Epithelial cell of prostate (primary cell): ENCODE measurements at regions not wholly inside any gene's neighbourhood (a gene's known extent, or its start where the extent isn't known, plus 50 kb on each side); places are given as distances from the start of the nearest gene placed in this dataset.

Source experiments
- DNase-seq: peaks from one replicate; pipeline ENCODE4 v3.0.0-alpha.2; 2011; ENCODE audit warnings: low read depth, low spot score
- H3K27ac ChIP-seq: fragments of 450-650 bp; 2 replicates; pipeline ENCODE4 v1.5.1; 2017; ENCODE audit warnings: mild to moderate bottlenecking

- no peak for DNase-seq
Measured at GRCh38 chr2:43111788-43112554, 114.4 kb downstream of the ZFP36L2 start.

GRCh38 chr2:43110442-43110871 is 115.9 kb downstream of the ZFP36L2 start:
- H3K27ac ChIP-seq = no peak overlapping the region
- no peak for DNase-seq

More at GRCh38 chr2:43111788-43112554, 114.4 kb downstream of the ZFP36L2 start:
- peak overlapping the region; percentile 37 for H3K27ac ChIP-seq

DNA sequence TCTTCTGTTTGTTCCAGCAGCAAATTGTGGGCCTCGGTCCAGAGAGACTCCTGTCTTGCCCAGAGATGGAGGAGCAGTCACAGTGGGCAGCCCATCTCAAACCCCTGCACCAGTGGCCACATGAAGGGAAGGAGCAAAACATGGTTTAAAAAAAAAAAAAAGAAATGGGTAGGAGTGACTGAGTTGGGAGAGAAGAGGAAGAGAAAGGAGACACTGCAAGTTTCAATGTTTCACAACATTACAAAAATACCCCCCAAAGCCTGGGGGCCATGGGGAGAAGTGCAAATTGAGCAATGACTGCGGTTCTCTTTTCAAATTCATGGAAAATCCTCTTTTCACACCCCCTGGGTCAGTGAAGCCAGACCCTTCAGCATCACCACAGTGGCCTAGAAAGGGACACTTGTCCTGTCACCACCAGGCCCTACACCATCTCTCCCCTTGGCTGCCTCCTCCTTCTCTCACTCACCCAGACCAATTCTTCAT is 117.1 kb downstream of the ZFP36L2 start:
- no peak for DNase-seq
- H3K27ac ChIP-seq = no peak overlapping the region

DNA sequence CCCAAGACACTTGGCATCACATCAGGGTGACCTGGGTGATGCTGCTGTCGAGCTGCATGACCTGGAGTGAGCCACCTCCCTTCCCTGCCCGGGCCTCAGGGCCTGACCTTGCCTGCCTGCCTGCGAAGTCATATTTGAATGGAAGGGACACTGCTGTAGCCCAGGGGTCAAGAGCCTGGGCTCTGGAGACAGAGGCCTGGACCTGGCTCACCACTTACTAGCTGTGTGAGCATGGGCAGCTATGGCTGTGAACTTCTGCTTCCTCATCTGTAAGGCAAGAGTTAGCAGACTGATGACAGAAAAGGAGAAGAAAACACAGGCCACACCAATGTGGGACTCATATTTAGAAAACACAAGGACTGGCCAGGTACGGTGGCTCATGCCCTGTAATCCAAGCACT is 118.7 kb downstream of the ZFP36L2 start:
- no peak for DNase-seq
- H3K27ac ChIP-seq = no peak overlapping the region

GRCh38 chr2:43106559-43107527 is 119.6 kb downstream of the ZFP36L2 start:
- H3K27ac ChIP-seq = no peak overlapping the region

DNA sequence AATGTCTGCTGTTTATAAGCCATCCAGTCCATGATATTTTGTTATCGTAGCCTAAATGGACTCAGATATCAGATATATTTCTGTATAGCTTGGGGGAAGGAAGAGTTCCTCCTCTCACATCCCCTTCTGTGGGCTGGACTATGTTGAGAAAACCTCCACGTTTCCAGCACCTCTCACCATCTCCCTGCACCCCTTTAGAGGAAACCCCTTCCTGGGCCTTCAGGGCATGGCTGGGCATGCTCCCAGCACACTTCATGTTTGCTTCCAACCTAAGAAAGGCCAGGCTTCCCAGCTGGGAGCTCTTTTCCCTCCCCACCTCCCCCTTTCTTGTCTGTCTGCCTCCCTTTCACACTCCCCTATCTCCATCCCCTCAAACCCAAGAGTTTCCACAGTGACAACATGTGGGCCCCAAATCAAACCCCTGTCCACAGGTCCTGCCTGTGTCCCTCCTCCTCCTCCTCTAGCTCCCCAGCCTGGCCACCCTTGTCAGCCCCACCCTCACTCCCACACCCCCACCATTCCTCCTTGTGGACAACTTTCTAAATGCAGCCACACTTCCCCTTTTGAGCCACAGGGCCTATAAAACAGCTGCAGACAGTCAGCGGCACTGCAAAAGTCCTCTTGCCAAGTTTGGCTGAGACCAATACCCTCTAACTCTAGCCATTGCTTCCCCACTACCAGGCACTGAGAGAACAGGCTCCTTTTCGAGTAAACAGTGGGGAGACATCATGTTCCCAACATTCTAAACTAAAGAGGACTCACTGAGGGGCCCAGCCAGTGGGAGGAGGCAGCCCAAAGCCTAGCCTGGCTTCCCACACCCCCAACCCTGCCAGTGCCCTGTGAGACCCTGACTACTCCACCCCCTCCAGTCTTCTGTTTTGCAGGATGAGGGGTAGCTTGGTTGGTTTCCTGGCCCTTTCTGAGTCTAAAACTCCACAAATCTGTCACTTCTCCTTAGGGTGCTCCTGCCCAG is 120.5 kb downstream of the ZFP36L2 start:
- peak overlapping the region; percentile 38 for H3K27ac ChIP-seq
- DNase-seq = no peak

More at GRCh38 chr2:43106559-43107527, 119.6 kb downstream of the ZFP36L2 start:
- no peak for DNase-seq

DNA sequence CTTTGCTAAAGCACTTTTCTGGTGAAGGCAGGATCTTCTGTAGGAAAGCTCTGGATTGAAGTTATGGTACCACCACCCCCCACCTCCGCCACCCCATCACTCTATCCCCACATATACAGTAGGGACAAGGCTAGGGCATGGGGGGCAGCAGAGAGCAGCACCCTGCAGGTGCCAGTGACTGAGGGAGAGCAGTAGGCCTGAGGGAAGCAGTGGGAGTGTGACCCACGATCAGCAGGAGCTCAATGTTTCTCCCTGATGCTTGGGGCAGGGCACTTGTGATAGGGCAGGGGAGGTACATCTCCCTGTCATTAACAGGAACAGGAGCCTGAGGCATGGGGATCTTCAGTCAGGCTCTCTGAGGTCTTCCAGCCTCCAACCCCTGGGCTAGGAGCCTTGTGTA is 121.6 kb downstream of the ZFP36L2 start:
- H3K27ac ChIP-seq = no peak overlapping the region

GRCh38 chr2:43104106-43104505 is 122.3 kb downstream of the ZFP36L2 start:
- no peak overlapping the region for H3K27ac ChIP-seq
- no peak for DNase-seq

More for the DNA sequence above, 121.6 kb downstream of the ZFP36L2 start:
- DNase-seq = no peak

DNA sequence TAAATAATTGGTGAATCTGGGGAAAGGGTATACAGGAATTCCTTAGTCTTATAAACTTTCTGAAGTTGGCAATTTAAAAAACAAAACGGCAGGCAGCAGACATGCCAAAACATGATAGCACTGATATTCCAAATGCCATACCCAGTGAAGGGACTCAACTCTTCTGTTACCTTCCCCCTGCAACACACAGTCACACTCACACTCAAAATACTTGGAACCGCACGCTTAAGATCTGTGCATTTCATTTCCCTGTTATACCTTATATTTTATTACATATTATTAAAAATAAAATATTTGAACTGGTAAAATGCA is 123.4 kb downstream of the ZFP36L2 start:
- DNase-seq = no peak
- peak overlapping the region; percentile 69 for H3K27ac ChIP-seq

DNA sequence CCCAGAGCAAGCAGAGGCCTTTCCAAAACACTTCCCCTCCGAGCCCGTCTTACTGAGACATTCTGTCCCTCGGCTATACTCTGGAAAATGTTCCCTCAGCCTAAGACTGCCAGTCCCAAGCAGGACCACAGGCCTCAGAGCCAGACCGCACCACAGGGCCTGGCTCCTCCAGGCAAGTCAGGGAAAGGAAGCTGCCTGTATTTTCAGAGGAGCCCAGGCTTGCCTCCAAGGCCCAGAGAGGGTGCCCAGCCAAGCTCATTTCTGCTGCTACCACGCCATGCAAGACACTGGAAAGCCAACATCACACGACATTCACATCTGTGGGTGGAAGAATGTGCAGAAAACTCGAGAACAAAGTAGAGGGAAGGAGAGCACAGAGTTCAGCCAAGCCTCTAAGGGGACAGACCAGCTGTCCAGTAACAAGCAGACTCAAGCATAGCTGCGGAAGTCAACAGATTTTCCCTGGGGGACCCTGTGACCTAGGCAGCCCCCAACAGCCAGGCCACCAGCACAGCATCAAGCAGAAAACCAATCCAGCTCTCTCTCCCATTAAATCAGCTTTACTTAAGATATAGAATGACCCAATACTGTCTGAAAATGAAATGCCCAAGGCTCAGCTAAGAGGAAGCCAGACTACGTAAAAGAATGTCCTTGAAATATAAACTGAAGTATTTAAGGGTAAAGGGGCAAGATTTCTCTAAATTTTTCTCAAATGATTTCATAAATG is 123.9 kb downstream of the ZFP36L2 start:
- no peak for DNase-seq
- peak overlapping the region; percentile 69 for H3K27ac ChIP-seq

DNA sequence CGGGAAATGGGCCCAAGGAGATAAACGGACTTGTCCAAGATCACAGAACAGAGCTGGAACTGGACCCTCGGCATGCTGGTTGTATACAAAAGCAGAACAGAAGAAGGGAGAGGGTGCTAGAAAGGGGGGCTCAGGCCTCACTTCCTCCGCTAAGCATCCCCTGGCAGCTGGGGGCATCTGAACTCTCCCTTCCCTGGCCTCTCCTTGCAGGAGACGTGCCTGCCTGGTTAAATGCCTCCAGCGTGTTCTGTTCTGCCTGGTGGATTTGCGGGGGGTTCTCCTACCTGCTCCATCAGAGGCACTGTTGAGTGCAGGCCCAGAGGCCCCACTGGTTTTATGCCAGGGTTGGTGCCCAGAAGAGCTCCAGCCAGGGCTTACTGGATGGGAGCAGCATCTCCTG is 124.7 kb downstream of the ZFP36L2 start:
- no peak overlapping the region for H3K27ac ChIP-seq
- DNase-seq = no peak

- H3K27ac ChIP-seq = no peak overlapping the region
- no peak for DNase-seq
Measured at GRCh38 chr2:43100883-43101662, 125.3 kb downstream of the ZFP36L2 start.

- no peak for DNase-seq
- no peak overlapping the region for H3K27ac ChIP-seq
Measured at GRCh38 chr2:43100362-43100882, 126.0 kb downstream of the ZFP36L2 start.

- no peak overlapping the region for H3K27ac ChIP-seq
- DNase-seq = no peak
Measured at GRCh38 chr2:43099797-43100196, 126.6 kb downstream of the ZFP36L2 start.

DNA sequence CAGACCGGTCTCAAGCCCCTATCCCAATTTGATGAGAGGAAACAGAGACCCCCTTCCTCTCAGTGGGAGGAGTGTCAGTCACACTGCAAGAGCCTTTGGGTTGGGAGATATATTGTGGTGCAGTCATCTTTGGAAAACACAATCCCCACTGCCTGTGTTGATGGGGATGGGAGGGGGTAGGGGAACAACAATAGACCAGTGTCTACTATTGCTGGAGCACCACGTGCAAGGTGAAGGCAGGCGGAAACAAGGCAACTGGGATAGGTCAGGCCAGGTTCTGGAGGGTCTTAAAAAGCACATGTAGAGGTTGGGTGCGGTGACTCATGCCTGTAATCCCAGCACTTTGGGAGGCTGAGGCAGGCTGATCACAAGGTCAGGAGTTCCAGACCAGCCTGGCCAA is 127.9 kb downstream of the ZFP36L2 start:
- no peak for DNase-seq
- H3K27ac ChIP-seq = no peak overlapping the region

GRCh38 chr2:43097644-43098408 is 128.6 kb downstream of the ZFP36L2 start:
- no peak for DNase-seq
- H3K27ac ChIP-seq = no peak overlapping the region

DNA sequence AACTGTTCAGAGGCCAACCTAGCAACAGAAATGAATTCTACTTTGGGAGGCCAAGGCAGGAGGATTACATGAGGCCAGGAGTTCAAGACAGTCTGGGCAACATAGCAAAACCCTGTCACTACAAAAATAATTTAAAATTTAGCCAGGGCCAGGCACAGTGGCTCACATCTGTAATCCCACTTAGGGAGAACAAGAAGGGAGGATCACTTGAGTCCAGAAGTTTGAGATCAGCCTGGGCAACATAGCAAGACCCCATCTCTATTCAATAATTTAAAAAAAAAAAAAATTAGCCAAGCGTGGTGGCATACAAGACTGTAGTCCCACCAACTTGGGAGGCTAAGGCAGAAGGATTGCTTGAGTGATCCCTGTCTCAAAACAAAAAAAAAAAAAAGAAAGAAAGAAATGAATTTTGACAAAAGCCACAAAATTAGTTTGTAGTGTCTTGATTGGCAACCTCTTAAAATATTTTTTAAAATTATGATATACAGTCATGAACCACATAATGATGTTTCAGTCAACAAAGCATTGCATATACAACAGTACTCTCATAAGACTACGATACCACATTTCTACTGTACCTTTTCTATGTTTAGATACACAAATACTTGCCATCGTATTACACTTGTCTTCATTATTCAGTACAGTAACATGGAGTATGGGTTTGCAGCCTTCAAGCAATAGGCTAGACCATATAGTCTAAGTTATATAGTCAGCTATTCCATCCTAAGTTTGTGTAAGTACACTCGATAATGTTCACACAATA is 130.7 kb downstream of the ZFP36L2 start:
- no peak overlapping the region for H3K27ac ChIP-seq
- no peak for DNase-seq
